ENCODE measurements at regions not wholly inside any gene's neighbourhood (a gene's known extent, or its start where the extent isn't known, plus 50 kb on each side); places are given as distances from the start of the nearest gene placed in this dataset.

DNA sequence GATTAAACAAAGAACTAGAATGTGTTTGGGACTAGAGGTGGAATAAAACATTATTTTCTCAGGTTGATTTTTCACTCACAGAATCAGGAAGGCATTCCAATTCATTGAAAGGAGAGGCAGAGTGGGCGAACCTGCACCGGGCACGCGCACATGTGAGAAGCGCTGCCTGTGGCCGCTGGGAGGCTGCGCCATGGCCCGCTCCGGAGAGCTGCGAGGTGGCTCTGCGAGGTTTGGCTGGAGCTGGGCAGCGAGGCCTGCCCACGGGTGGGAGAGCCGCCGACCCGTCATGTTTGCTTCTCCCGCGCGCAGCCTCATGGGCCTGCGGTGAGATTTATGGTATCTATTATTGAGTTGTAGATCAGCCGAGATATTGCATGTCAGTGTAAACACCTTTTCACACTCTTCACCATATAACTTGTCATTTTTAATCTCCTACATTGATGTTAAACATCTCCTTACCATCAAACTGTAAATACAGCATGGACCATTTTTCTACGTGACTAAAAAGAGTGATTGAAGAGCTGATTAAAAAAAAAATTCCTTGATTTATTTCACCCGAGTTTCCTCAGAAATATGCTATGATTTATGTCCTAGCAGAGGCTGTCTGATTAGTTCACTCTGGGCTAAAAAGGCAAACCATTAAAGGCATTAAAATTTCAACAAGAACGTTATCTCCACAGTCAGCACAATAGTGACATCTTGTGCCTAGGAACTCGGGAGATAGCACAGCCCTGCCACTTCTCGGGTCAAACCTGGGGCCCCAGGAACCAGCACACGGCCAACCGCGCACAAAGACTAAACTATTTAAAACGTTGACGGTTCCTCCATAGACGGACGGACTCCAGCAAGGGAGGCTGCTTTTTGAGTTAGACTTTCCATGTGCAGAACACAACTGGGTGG is 96.6 kb upstream of the RNF32 start:
- TF ChIP-seq, protein P1, sequence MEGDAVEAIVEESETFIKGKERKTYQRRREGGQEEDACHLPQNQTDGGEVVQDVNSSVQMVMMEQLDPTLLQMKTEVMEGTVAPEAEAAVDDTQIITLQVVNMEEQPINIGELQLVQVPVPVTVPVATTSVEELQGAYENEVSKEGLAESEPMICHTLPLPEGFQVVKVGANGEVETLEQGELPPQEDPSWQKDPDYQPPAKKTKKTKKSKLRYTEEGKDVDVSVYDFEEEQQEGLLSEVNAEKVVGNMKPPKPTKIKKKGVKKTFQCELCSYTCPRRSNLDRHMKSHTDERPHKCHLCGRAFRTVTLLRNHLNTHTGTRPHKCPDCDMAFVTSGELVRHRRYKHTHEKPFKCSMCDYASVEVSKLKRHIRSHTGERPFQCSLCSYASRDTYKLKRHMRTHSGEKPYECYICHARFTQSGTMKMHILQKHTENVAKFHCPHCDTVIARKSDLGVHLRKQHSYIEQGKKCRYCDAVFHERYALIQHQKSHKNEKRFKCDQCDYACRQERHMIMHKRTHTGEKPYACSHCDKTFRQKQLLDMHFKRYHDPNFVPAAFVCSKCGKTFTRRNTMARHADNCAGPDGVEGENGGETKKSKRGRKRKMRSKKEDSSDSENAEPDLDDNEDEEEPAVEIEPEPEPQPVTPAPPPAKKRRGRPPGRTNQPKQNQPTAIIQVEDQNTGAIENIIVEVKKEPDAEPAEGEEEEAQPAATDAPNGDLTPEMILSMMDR (conservative IDR thresholded peaks at IDR 0.05; ENCODE audit: low read depth in 2 of 2): peak in 1 of 2 experiments; percentile 20; a peak in 1 of 4 replicates
- TF ChIP-seq EZH2phosphoT487 (IDR thresholded peaks at IDR 0.05; ENCODE audit: unreplicated experiment): no peak

Measured in GM23338 (cell line).